AG09319 (cell line): ENCODE measurements at regions not wholly inside any gene's neighbourhood (a gene's known extent, or its start where the extent isn't known, plus 50 kb on each side); places are given as distances from the start of the nearest gene placed in this dataset.

Source experiments
- DNase-seq: peaks from one replicate; pipeline ENCODE4 v3.0.0-alpha.2; 2010; ENCODE audit warnings: low read depth; ENCODE audit errors: extremely low read depth
- TF ChIP-seq, protein P1 (sequence below): IDR thresholded peaks from 2 replicates; pipeline ENCODE4 v1.5.1; 2011; ENCODE audit warnings: low read depth, mild to moderate bottlenecking, inconsistent platforms, low read length, moderate library complexity

DNA sequence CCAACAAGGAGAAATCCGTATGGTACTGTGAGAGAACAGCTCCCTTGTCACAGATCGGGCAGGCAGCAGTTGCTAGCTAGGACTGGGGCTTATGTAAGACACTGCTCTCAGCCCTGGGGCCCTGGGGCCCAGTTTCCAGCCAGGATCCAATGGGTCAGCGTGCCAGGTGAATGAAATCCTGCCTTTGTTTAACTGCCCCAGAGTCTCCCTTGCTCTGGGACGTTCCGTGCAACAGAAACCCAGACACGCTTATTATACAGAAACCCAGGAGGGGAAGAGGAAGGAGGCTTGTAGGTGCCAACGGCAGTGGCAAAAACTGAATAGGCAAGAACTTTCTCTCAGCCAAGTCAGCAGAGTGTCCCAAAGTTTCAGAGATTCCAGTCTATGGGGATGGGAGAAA is 110.6 kb downstream of the DIO2 start:
- no peak for DNase-seq
- TF ChIP-seq, protein P1, sequence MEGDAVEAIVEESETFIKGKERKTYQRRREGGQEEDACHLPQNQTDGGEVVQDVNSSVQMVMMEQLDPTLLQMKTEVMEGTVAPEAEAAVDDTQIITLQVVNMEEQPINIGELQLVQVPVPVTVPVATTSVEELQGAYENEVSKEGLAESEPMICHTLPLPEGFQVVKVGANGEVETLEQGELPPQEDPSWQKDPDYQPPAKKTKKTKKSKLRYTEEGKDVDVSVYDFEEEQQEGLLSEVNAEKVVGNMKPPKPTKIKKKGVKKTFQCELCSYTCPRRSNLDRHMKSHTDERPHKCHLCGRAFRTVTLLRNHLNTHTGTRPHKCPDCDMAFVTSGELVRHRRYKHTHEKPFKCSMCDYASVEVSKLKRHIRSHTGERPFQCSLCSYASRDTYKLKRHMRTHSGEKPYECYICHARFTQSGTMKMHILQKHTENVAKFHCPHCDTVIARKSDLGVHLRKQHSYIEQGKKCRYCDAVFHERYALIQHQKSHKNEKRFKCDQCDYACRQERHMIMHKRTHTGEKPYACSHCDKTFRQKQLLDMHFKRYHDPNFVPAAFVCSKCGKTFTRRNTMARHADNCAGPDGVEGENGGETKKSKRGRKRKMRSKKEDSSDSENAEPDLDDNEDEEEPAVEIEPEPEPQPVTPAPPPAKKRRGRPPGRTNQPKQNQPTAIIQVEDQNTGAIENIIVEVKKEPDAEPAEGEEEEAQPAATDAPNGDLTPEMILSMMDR: no peak

DNA sequence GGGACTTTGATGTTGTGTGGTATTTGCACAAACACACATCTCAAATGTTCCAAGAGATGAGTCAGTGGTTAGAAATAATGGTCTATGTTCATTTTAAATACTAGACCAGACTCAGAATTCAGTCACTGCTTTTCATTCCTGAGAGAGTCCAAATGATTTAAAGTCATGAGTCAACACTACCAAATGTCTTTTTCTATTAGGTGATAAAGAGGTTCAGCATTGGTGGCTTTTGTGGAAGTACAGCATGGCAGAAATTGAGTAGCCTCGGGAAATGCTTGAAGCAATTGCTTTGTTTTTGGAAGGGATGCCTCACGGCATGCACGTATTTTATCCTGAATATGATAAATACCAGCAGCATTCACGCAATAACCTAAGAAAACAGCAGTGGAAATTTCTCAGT is 115.7 kb downstream of the DIO2 start:
- TF ChIP-seq, protein P1: no peak
- DNase-seq: peak; percentile 23

DNA sequence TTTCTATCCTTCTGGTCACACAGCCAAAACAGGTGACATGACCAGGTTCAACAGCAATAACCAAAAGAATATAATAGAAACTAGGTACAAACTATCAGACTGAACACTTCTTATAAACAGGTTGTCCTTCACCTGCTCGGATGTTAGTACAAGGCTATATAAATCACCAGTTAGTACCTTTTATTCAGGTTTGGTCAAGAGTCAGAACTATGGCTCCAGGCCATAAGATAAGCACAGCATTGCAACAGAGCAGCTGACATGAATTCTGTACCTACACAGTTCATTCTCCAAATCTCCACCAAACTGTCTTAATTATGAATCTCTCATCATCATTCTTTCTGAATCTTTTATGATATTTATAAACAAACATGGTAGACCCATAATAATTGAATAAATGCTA is 123.9 kb downstream of the DIO2 start:
- DNase-seq: no peak
- TF ChIP-seq, protein P1: no peak

DNA sequence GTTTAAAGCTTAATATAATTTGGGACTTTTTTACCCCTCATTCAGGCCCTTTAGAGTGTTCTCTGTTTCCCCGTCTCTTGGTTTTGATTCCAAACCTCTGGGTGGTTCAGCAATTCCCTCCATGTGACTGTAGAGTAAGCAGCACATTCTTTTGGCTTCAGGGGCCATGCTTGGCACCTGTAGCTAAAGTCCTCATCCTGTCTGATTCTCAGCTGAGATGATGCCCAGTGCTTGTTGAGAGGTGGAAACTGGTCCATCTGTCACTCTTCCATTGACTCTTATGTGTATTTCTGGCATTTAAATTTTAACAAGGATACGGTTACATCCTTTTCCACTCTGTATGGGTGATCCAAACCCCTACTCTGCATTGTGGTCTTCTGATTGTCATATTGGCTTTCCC is 127.1 kb downstream of the DIO2 start:
- no peak for DNase-seq
- TF ChIP-seq, protein P1: no peak

DNA sequence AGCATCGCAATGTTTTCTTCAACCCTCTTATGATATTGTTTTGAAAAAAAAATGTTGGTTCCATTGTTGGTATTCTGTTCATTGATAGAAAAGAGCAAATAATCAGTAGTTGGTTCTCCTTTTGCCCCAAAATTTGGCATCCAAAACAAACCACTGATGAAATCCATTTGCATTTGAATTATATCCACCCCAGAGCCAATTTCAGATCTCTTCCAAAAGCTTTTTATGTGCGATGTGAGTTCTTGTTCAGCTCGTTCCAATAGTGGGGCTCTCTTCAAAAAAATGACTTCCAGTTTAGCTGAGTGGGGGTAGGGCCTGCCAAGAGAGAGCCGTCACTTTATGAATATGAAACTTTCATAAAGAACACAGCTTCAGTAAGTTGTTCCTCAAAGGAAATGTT is 130.7 kb downstream of the DIO2 start:
- no peak for DNase-seq
- TF ChIP-seq, protein P1: no peak

DNA sequence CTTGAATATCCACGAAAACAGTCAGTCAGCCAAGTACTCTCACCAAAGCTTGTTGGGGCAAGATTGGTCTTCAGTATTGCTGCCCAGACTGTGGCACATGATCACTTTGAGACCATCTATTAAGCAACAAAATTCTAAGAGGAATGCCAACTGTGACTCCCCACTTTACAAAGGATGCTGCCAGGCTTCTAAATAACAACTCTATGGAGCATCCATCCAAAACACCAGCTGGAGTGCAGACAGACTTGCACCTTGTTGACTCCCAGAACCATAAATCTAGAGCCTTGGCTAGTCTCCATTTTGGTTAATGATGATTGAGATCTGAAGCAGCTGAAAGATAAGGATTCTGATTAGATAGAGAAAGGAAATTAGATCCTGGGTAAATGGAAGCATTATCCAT is 132.8 kb downstream of the DIO2 start:
- TF ChIP-seq, protein P1: no peak
- no peak for DNase-seq

DNA sequence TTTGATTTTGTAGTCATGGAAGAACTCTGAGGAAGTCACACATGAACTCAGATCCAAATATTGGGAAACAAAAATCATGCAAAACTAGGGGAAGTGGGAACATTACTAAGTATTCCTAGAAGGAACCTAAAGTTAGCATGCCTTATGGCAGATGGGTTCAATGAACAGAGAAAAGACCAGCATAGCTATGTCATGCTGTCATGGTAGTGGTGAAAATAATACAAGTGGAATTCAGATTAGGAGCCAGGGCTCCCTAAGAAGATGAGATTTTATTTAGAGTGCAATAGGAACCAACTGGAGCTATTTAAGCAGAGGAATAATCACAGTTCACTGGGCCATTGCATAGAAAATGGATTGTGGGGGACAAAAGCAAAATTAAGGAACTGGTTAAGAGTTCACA is 134.0 kb downstream of the DIO2 start:
- DNase-seq: no peak
- TF ChIP-seq, protein P1: no peak
